HCT116 (cell line): ENCODE measurements at regions not wholly inside any gene's neighbourhood (a gene's known extent, or its start where the extent isn't known, plus 50 kb on each side); places are given as distances from the start of the nearest gene placed in this dataset.

Experiments used
- ATAC-seq: fragments of 200-7000 bp; cut with Tn5 transposase; 2 replicates; pipeline ENCODE4 v1.9.1; 2020; ENCODE audit warnings: mild to moderate bottlenecking, moderate library complexity
- BruUV-seq: library from RNA; stranded (reverse); fragments of 400-500 nt; replicated peaks from 2 replicates; lab custom pipeline; 2021; lab: Mats Ljungman, UMichigan
- CTCF ChIA-PET: fragments of 300-600 bp; sonication (Branson Sonifier 250); formaldehyde crosslinking; loops from one replicate; lab custom pipeline; 2021; ENCODE audit warnings: antibody characterized with exemption; lab: Charles Lee
- POLR2A ChIA-PET: fragments of 300-600, 350-600 bp; sonication (Branson Sonifier 250); formaldehyde crosslinking; loops from one replicate; lab custom pipeline; 2021; ENCODE audit warnings: antibody characterized with exemption; lab: Charles Lee
- RAD21 ChIA-PET, 2 experiments: fragments of 300-600 bp; sonication (Branson Sonifier 250); formaldehyde crosslinking; loops; one replicate each; lab custom pipeline; 2023; ENCODE audit warnings: low total read pairs in 2 of 2; ENCODE audit not compliant: uncharacterized antibody in 2 of 2, unreplicated experiment in 2 of 2, low non-redundant PET in 1 of 2; lab: Charles Lee
- DNase-seq: peaks from one replicate; pipeline ENCODE4 v3.0.0-alpha.2; 2010; ENCODE audit warnings: low read depth, low spot score
- H2AFZ ChIP-seq: fragments of 200-600 bp; shearing (Covaris generic), sonication (generic); 2 replicates; pipeline ENCODE4 v1.6.1; 2017; ENCODE audit warnings: low read depth, mixed run types, mixed read lengths, antibody characterized with exemption, low read length; ENCODE audit not compliant: poor library complexity, severe bottlenecking
- H3K27ac ChIP-seq: 2 replicates; pipeline ENCODE4 v1.5.1; 2012; ENCODE audit warnings: low read depth, low read length
- H3K27me3 ChIP-seq: fragments of 200-600 bp; sonication (generic); 2 replicates; pipeline ENCODE4 v1.6.1; 2016; ENCODE audit warnings: mixed run types, low read length, mixed read lengths; ENCODE audit not compliant: insufficient read depth
- H3K36me3 ChIP-seq, 2 experiments: fragments of 200-500 bp in 1 of 2; fragments of 200-600 bp in 1 of 2; sonication (Bioruptor generic) in 1 of 2; sonication (generic) in 1 of 2; 2 replicates each; pipeline versions ENCODE4 v1.5.1 to v1.6.1; 2014 to 2016; ENCODE audit warnings: low read length in 2 of 2, inconsistent platforms in 1 of 2, mixed read lengths in 1 of 2, mixed run types in 1 of 2; ENCODE audit not compliant: insufficient read depth in 2 of 2, control insufficient read depth in 1 of 2
- H3K4me1 ChIP-seq, 2 experiments: fragments of 200-600 bp in 1 of 2; sonication (generic) in 1 of 2; 2 replicates each; pipeline versions ENCODE4 v1.5.1 to v1.6.1; 2012 to 2017; ENCODE audit warnings: low read length in 2 of 2, inconsistent platforms in 1 of 2, mild to moderate bottlenecking in 1 of 2, mixed read lengths in 1 of 2, mixed run types in 1 of 2, moderate library complexity in 1 of 2; ENCODE audit not compliant: insufficient read depth in 2 of 2, control insufficient read depth in 1 of 2
- H3K4me2 ChIP-seq: fragments of 200-600 bp; sonication (generic); 2 replicates; pipeline ENCODE4 v1.6.1; 2017; ENCODE audit warnings: mixed run types, low read length, mixed read lengths
- H3K4me3 ChIP-seq, 2 experiments: fragments of 200-600 bp in 1 of 2; sonication (generic) in 1 of 2; replicated peaks in 1 of 2; 2 replicates each; pipeline ENCODE4 v1.5.1; 2011 to 2016; ENCODE audit warnings: low read length in 2 of 2, control low read depth in 1 of 2, low read depth in 1 of 2, mild to moderate bottlenecking in 1 of 2, mixed read lengths in 1 of 2, mixed run types in 1 of 2
- H3K79me2 ChIP-seq: fragments of 200-600 bp; sonication (generic); 2 replicates; pipeline ENCODE4 v1.6.1; 2017; ENCODE audit warnings: mild to moderate bottlenecking, mixed run types, low read length, moderate library complexity, mixed read lengths; ENCODE audit not compliant: insufficient read depth
- H3K9ac ChIP-seq: fragments of 200-600 bp; sonication (generic); 2 replicates; pipeline ENCODE4 v1.6.1; 2016; ENCODE audit warnings: low read length, mixed read lengths
- H3K9me2 ChIP-seq: fragments of 200-600 bp; sonication (generic), shearing (Covaris generic); 2 replicates; pipeline ENCODE4 v1.6.1; 2017; ENCODE audit warnings: mixed run types, mild to moderate bottlenecking, moderate library complexity; ENCODE audit not compliant: insufficient read depth
- H3K9me3 ChIP-seq, 2 experiments: fragments of 200-500 bp in 1 of 2; fragments of 200-600 bp in 1 of 2; sonication (Bioruptor generic) in 1 of 2; sonication (generic) in 1 of 2; 2 replicates each; pipeline ENCODE4 v1.6.1; 2014 to 2017; ENCODE audit warnings: low read length in 2 of 2, mixed read lengths in 2 of 2, inconsistent platforms in 1 of 2, low read depth in 1 of 2, mild to moderate bottlenecking in 1 of 2, mixed run types in 1 of 2, moderate library complexity in 1 of 2; ENCODE audit not compliant: control insufficient read depth in 1 of 2, insufficient read depth in 1 of 2
- H4K20me1 ChIP-seq: fragments of 200-600 bp; sonication (generic), shearing (Covaris generic); 2 replicates; pipeline ENCODE4 v1.6.1; 2017; ENCODE audit warnings: mixed run types, mild to moderate bottlenecking, moderate library complexity; ENCODE audit not compliant: insufficient read depth
- ATF3 ChIP-seq: IDR thresholded peaks from 2 replicates; pipeline ENCODE4 v1.6.1; 2012
- CTCF ChIP-seq, 3 experiments: fragments of 200-600 bp in 1 of 3; sonication (generic) in 1 of 3; IDR thresholded peaks in 2 of 3; conservative IDR thresholded peaks in 1 of 3; 2 replicates each; pipeline ENCODE4 v1.5.1; 2012 to 2017; ENCODE audit warnings: low read depth in 2 of 3, low read length in 2 of 3, antibody characterized with exemption in 1 of 3, borderline replicate concordance in 1 of 3, control low read depth in 1 of 3, mild to moderate bottlenecking in 1 of 3, mixed read lengths in 1 of 3, mixed run types in 1 of 3, moderate library complexity in 1 of 3; ENCODE audit not compliant: insufficient read depth in 1 of 3
- EZH2phosphoT487 ChIP-seq: fragments of 200-600 bp; IDR thresholded peaks from 2 replicates; pipeline ENCODE4 v1.6.1; 2018; ENCODE audit warnings: antibody characterized with exemption, borderline replicate concordance
- JUND ChIP-seq: IDR thresholded peaks from 2 replicates; pipeline ENCODE4 v1.6.1; 2012
- RAD21 ChIP-seq: IDR thresholded peaks from 2 replicates; pipeline ENCODE4 v1.6.1; 2012; ENCODE audit warnings: low read depth, mild to moderate bottlenecking
- REST ChIP-seq: IDR thresholded peaks from 2 replicates; pipeline ENCODE4 v1.6.1; 2012; ENCODE audit warnings: low read depth
- SIN3A ChIP-seq: IDR thresholded peaks from 2 replicates; pipeline ENCODE4 v1.6.1; 2012; ENCODE audit warnings: low read depth
- SRF ChIP-seq: IDR thresholded peaks from 2 replicates; pipeline ENCODE4 v1.6.1; 2012; ENCODE audit warnings: low read depth
- TCF7L2 ChIP-seq: IDR thresholded peaks from 2 replicates; pipeline ENCODE4 v1.7.0; 2011; ENCODE audit warnings: borderline replicate concordance, inconsistent platforms; ENCODE audit not compliant: insufficient read depth, insufficient read length; ENCODE audit errors: extremely low read depth
- ZBTB33 ChIP-seq: IDR thresholded peaks from 2 replicates; pipeline ENCODE4 v1.6.1; 2011; ENCODE audit warnings: mild to moderate bottlenecking, low read length, moderate library complexity; ENCODE audit not compliant: insufficient replicate concordance; ENCODE audit errors: extremely low read depth
- ZFX ChIP-seq: fragments of 450-650 bp; IDR thresholded peaks from 2 replicates; pipeline ENCODE4 v1.6.1; 2017
- ZNF274 ChIP-seq: fragments of 200-500 bp; sonication (Bioruptor generic); IDR thresholded peaks from 2 replicates; pipeline ENCODE4 v1.6.1; 2014; ENCODE audit warnings: mild to moderate bottlenecking, low read depth, low read length, inconsistent platforms
- intact Hi-C: fragments of 100-400 bp; cut with micrococcal nuclease; formaldehyde crosslinking; loops from 2 replicates; pipeline ENCODE4 v1.10.0; 2022

GRCh38 chr21:38933731-38934130 lies 128.0 kb downstream of the ETS2 start:
- Histone ChIP-seq H3K9me3 (no peaks in the 10 kb centered on the region), H3K4me3 (no peak overlapping the region), H3K27ac (no peak overlapping the region), H3K4me1 (no peaks in the 10 kb centered on the region)
- ATAC-seq, result no peak
- POLR2A ChIA-PET, result no interaction called here
- intact Hi-C loops, result no loop called here
- TF ChIP-seq EZH2phosphoT487 (no peak), SRF (no peak), ATF3 (no peak), JUND (no peak), CTCF (IDR thresholded peaks at IDR 0.05 in 2 of 3, conservative IDR thresholded peaks at IDR 0.05 in 1 of 3; ENCODE audit: borderline replicate concordance in 1 of 3, insufficient read depth in 1 of 3, low read depth in 2 of 3, low read length in 2 of 3) (no peak), RAD21 (no peak), ZNF274 (no peak), TCF7L2 (no peak), ZFX (no peak), ZBTB33 (no peak), SIN3A (no peak), REST (no peak)
- TF ChIP-seq, all 23 proteins: peak for 0
- no peak overlapping the region for H3K9ac ChIP-seq
- CTCF ChIA-PET, result no interaction called here
- no peaks in the 10 kb centered on the region for H3K27me3 ChIP-seq
- no peaks in the 10 kb centered on the region for H4K20me1 ChIP-seq
- no peak overlapping the region for H2AFZ ChIP-seq
- RAD21 ChIA-PET, result no interaction called here
- H3K79me2 ChIP-seq, result no peaks in the 10 kb centered on the region
- H3K36me3 ChIP-seq, result no peaks in the 10 kb centered on the region
- H3K4me2 ChIP-seq, result no peak overlapping the region
- no peak for DNase-seq
- H3K9me2 ChIP-seq, result no peaks in the 10 kb centered on the region
- BruUV-seq, result no TSS peak
